Transverse colon (tissue), 4 donors: ENCODE measurements at regions not wholly inside any gene's neighbourhood (a gene's known extent, or its start where the extent isn't known, plus 50 kb on each side); places are given as distances from the start of the nearest gene placed in this dataset.

Experiments used
- EP300 ChIP-seq: sonication (generic); formaldehyde crosslinking; IDR thresholded peaks from one replicate; pipeline ENCODE4 v1.6.1; 2017; ENCODE audit warnings: antibody characterized with exemption, low read depth
- POLR2A ChIP-seq: fragments of 450-650 bp; IDR thresholded peaks from one replicate; pipeline ENCODE4 v1.6.1; 2016; ENCODE audit warnings: antibody characterized with exemption, mild to moderate bottlenecking, moderate library complexity
- POLR2AphosphoS5 ChIP-seq, 3 donors: sonication (generic); formaldehyde crosslinking; IDR thresholded peaks; one replicate each; pipeline ENCODE4 v1.6.1; 2016; ENCODE audit warnings: antibody characterized with exemption in 3 of 3
- TF ChIP-seq, protein P1 (sequence below), 5 experiments: fragments of 200-600 bp in 3 of 5; fragments of 450-650 bp in 2 of 5; sonication (generic) in 3 of 5; IDR thresholded peaks; 1 replicate in 2 of 5; 2 replicates in 3 of 5; pipeline ENCODE4 v1.5.1; 2016 to 2017; ENCODE audit warnings: antibody characterized with exemption in 5 of 5, inconsistent platforms in 3 of 5, mild to moderate bottlenecking in 2 of 5, moderate library complexity in 1 of 5

DNA sequence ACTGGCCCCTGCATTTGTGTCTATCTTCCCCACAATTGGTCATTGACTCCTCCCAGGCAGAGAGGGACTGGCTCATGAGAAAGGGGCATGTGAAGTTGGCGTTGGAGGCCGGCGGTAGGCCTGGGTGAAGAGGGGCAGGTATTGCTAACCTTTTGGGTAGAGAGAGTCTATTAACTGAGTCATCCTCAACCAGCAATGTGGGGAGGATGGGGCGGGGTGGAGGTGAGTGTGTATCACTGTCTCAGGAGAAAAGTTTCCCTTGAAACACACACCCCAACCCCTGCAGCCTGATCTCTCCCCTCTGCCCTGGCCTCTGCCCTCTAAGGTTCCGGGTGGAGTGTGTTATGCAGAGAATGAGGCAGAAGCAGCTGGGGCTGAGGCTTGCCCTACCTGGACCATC lies 60.1 kb upstream of the PHF21B start:
- TF ChIP-seq, protein P1, sequence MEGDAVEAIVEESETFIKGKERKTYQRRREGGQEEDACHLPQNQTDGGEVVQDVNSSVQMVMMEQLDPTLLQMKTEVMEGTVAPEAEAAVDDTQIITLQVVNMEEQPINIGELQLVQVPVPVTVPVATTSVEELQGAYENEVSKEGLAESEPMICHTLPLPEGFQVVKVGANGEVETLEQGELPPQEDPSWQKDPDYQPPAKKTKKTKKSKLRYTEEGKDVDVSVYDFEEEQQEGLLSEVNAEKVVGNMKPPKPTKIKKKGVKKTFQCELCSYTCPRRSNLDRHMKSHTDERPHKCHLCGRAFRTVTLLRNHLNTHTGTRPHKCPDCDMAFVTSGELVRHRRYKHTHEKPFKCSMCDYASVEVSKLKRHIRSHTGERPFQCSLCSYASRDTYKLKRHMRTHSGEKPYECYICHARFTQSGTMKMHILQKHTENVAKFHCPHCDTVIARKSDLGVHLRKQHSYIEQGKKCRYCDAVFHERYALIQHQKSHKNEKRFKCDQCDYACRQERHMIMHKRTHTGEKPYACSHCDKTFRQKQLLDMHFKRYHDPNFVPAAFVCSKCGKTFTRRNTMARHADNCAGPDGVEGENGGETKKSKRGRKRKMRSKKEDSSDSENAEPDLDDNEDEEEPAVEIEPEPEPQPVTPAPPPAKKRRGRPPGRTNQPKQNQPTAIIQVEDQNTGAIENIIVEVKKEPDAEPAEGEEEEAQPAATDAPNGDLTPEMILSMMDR (IDR thresholded peaks at IDR 0.05), result no peak
- no peak for TF ChIP-seq POLR2A
- TF ChIP-seq POLR2AphosphoS5 (IDR thresholded peaks at IDR 0.05), result no peak
- TF ChIP-seq EP300, result no peak
